OCI-LY7 (cell line): ENCODE measurements at regions not wholly inside any gene's neighbourhood (a gene's known extent, or its start where the extent isn't known, plus 50 kb on each side); places are given as distances from the start of the nearest gene placed in this dataset.

Source experiments
- BruUV-seq: library from RNA; stranded (reverse); fragments of 400-500 nt; replicated peaks from 2 replicates; lab custom pipeline; 2021; lab: Mats Ljungman, UMichigan
- CTCF ChIA-PET: fragments of 300-600 bp; sonication (Branson Sonifier 250); formaldehyde crosslinking; loops from one replicate; lab custom pipeline; 2022; ENCODE audit warnings: antibody characterized with exemption; ENCODE audit not compliant: unreplicated experiment; lab: Charles Lee
- POLR2A ChIA-PET: fragments of 300-600 bp; sonication (Branson Sonifier 250); formaldehyde crosslinking; loops from one replicate; lab custom pipeline; 2022; ENCODE audit warnings: antibody characterized with exemption; lab: Charles Lee
- DNase-seq: peaks from one replicate; pipeline ENCODE4 v3.0.0-alpha.2; 2015; ENCODE audit warnings: low spot score
- H2AFZ ChIP-seq: fragments of 200-600 bp; sonication (generic), shearing (Covaris generic); 2 replicates; pipeline ENCODE4 v1.6.1; 2014; ENCODE audit warnings: mild to moderate bottlenecking, antibody characterized with exemption, low read length, moderate library complexity
- H3K27ac ChIP-seq: fragments of 200-600 bp; sonication (generic); 2 replicates; pipeline ENCODE4 v1.5.1; 2014; ENCODE audit warnings: mixed run types, low read depth, mild to moderate bottlenecking, moderate library complexity, low read length, inconsistent platforms; ENCODE audit not compliant: poor library complexity, severe bottlenecking
- H3K36me3 ChIP-seq: fragments of 200-600 bp; sonication (generic); 2 replicates; pipeline ENCODE4 v1.6.1; 2014; ENCODE audit warnings: mild to moderate bottlenecking, antibody characterized with exemption, low read length, moderate library complexity, mixed read lengths; ENCODE audit not compliant: insufficient read depth
- H3K4me1 ChIP-seq: fragments of 200-600 bp; sonication (generic); 2 replicates; pipeline ENCODE4 v1.5.1; 2014; ENCODE audit warnings: mild to moderate bottlenecking, low read length; ENCODE audit not compliant: insufficient read depth, poor library complexity, severe bottlenecking
- H3K4me2 ChIP-seq: fragments of 200-600 bp; sonication (generic); 2 replicates; pipeline ENCODE4 v1.6.1; 2014; ENCODE audit warnings: mild to moderate bottlenecking, low read length
- H3K4me3 ChIP-seq: fragments of 200-600 bp; sonication (generic); 2 replicates; pipeline ENCODE4 v1.5.1; 2014; ENCODE audit warnings: mild to moderate bottlenecking, low read depth, low read length; ENCODE audit not compliant: poor library complexity, severe bottlenecking
- H3K79me2 ChIP-seq: fragments of 200-600 bp; sonication (generic); 2 replicates; pipeline ENCODE4 v1.6.1; 2016; ENCODE audit warnings: low read depth, mild to moderate bottlenecking, low read length, moderate library complexity, mixed read lengths; ENCODE audit not compliant: insufficient read depth
- H3K9me2 ChIP-seq: fragments of 200-600 bp; sonication (generic); 2 replicates; pipeline ENCODE4 v1.6.1; 2016; ENCODE audit warnings: mild to moderate bottlenecking, low read length, mixed read lengths; ENCODE audit not compliant: insufficient read depth
- H3K9me3 ChIP-seq: fragments of 200-600 bp; sonication (generic); 2 replicates; pipeline ENCODE4 v1.6.1; 2014; ENCODE audit warnings: mild to moderate bottlenecking, mixed run types, low read length, mixed read lengths
- H4K20me1 ChIP-seq: fragments of 200-600 bp; sonication (generic); 2 replicates; pipeline ENCODE4 v1.6.1; 2014; ENCODE audit warnings: mild to moderate bottlenecking, antibody characterized with exemption, low read length, moderate library complexity, mixed read lengths; ENCODE audit not compliant: insufficient read depth
- CTCF ChIP-seq: fragments of 200-600 bp; sonication (generic); conservative IDR thresholded peaks from 2 replicates; pipeline ENCODE4 v1.5.1; 2014; ENCODE audit warnings: mild to moderate bottlenecking, antibody characterized with exemption, low read length, moderate library complexity, mixed read lengths
- EZH2phosphoT487 ChIP-seq: fragments of 200-600 bp; sonication (generic); IDR thresholded peaks from 2 replicates; pipeline ENCODE4 v1.6.1; 2018; ENCODE audit warnings: low read depth, borderline replicate concordance, mild to moderate bottlenecking, mixed run types, antibody characterized with exemption, low read length, moderate library complexity, mixed read lengths
- intact Hi-C: fragments of 100-400 bp; cut with micrococcal nuclease; formaldehyde crosslinking; loops from one replicate; pipeline ENCODE4 v1.10.0; 2022; ENCODE audit not compliant: unreplicated experiment

- no TSS peak for BruUV-seq
- H3K9me3 ChIP-seq = no peaks in the 10 kb centered on the region
- H3K4me1 ChIP-seq = no peaks in the 10 kb centered on the region
- H3K4me3 ChIP-seq = no peak overlapping the region
- DNase-seq = no peak
- H3K36me3 ChIP-seq = no peaks in the 10 kb centered on the region
- no peaks in the 10 kb centered on the region for H3K79me2 ChIP-seq
- no peak overlapping the region for H3K4me2 ChIP-seq
- no peak for TF ChIP-seq EZH2phosphoT487
- no peak for TF ChIP-seq CTCF
- no peaks in the 10 kb centered on the region for H4K20me1 ChIP-seq
- no peak overlapping the region for H2AFZ ChIP-seq
- POLR2A ChIA-PET = no interaction called here
- no peaks in the 10 kb centered on the region for H3K9me2 ChIP-seq
- intact Hi-C loops = no loop called here
- CTCF ChIA-PET = no interaction called here
- no peak overlapping the region for H3K27ac ChIP-seq
These were observed 170.7 kb downstream of the CTTN start for GRCh38 chr11:70568814-70569617.

- H3K79me2 ChIP-seq = no peaks in the 10 kb centered on the region
- no peaks in the 10 kb centered on the region for H3K4me1 ChIP-seq
- H4K20me1 ChIP-seq = no peaks in the 10 kb centered on the region
- H2AFZ ChIP-seq = no peak overlapping the region
- POLR2A ChIA-PET = no interaction called here
- no peak for TF ChIP-seq EZH2phosphoT487
- no peak for TF ChIP-seq CTCF
- DNase-seq = no peak
- no TSS peak for BruUV-seq
- H3K9me2 ChIP-seq = no peaks in the 10 kb centered on the region
- intact Hi-C loops = no loop called here
- no peak overlapping the region for H3K27ac ChIP-seq
- H3K4me3 ChIP-seq = no peak overlapping the region
- no peaks in the 10 kb centered on the region for H3K36me3 ChIP-seq
- no peaks in the 10 kb centered on the region for H3K9me3 ChIP-seq
- CTCF ChIA-PET = no interaction called here
- no peak overlapping the region for H3K4me2 ChIP-seq
These were observed 171.2 kb downstream of the CTTN start for GRCh38 chr11:70569618-70569890.

DNA sequence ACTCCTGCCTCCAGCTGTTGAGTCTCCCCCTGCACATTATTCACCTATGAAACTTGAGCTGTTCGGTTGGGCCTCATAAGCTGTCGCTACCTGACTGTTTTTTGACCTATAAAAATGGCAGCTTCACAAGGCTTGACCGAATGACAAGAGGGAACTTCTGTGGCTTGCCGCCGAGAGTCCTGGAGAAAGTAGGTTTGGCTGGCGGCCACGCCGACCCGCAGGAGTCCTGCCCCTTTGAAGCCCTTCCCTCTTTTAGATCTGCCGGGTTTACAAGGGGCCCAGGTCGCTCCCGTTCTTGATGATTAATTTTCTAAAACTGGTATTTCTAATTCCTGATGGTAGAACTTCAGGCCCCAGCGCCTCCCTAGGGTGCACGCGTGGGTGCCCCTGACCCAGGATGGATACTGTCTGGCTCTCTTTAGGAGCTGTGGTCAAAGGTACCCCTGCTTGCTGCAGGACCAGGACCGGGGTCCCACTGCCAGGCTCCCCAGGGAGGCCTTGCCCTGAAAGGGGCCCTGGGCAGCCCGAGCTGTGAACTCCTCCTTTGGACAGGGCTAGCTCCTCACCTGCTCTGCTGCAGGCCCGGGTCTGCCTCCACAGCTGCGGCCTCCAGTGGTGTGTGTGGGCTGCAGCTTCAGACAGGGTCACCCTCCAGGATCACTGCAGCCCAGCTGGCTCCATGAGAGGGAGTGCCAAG is 171.8 kb downstream of the CTTN start:
- H3K4me3 ChIP-seq = no peak overlapping the region
- H3K36me3 ChIP-seq = no peaks in the 10 kb centered on the region
- intact Hi-C loops = no loop called here
- H3K4me1 ChIP-seq = no peaks in the 10 kb centered on the region
- no peaks in the 10 kb centered on the region for H3K9me2 ChIP-seq
- H4K20me1 ChIP-seq = no peaks in the 10 kb centered on the region
- TF ChIP-seq CTCF (no peak), EZH2phosphoT487 (no peak)
- DNase-seq = no peak
- H3K79me2 ChIP-seq = no peaks in the 10 kb centered on the region
- CTCF ChIA-PET = interaction anchor here (0.6 kb wide), 1 partner anchor 858 kb away, joined by 3 read pairs; no protein-coding TSS in a partner anchor
- no peaks in the 10 kb centered on the region for H3K9me3 ChIP-seq
- BruUV-seq = no TSS peak
- POLR2A ChIA-PET = no interaction called here
- H3K4me2 ChIP-seq = no peak overlapping the region
- H3K27ac ChIP-seq = no peak overlapping the region
- H2AFZ ChIP-seq = no peak overlapping the region
